K562 (cell line): ENCODE measurements at regions not wholly inside any gene's neighbourhood (a gene's known extent, or its start where the extent isn't known, plus 50 kb on each side); places are given as distances from the start of the nearest gene placed in this dataset.

Experiments
- CHD2 ChIP-seq: IDR thresholded peaks from 2 replicates; pipeline ENCODE4 v1.6.1; 2011; ENCODE audit warnings: low read depth, low read length
- CHD7 ChIP-seq: fragments of 200-600 bp; sonication (generic); IDR thresholded peaks from one replicate; pipeline ENCODE4 v1.6.1; 2012; ENCODE audit warnings: mild to moderate bottlenecking, low read depth, low read length, inconsistent platforms
- EZH2 ChIP-seq: IDR thresholded peaks from 2 replicates; pipeline ENCODE4 v1.6.1; 2012; ENCODE audit warnings: low read depth, mild to moderate bottlenecking, inconsistent platforms, low read length, borderline replicate concordance
- FOXJ3 ChIP-seq: sonication (generic); formaldehyde crosslinking; IDR thresholded peaks from 2 replicates; pipeline ENCODE4 v1.4.0; 2020; ENCODE audit warnings: mild to moderate bottlenecking, missing genetic modification reagents
- GABPA ChIP-seq: fragments of 200-800 bp; sonication (Bioruptor generic); conservative IDR thresholded peaks from 2 replicates; pipeline ENCODE4 v1.6.1; 2016; ENCODE audit warnings: low read depth, missing genetic modification characterization, missing compliant biosample characterization
- HDAC2 ChIP-seq: fragments of 450-650 bp; IDR thresholded peaks from 2 replicates; pipeline ENCODE4 v1.6.1; 2016; ENCODE audit warnings: mild to moderate bottlenecking
- JUNB ChIP-seq: fragments of 450-650 bp; formaldehyde crosslinking; conservative IDR thresholded peaks from 2 replicates; pipeline ENCODE4 v1.4.0; 2020; ENCODE audit warnings: mild to moderate bottlenecking
- NFIC ChIP-seq: fragments of 450-650 bp; IDR thresholded peaks from 2 replicates; pipeline ENCODE4 v1.6.1; 2017; ENCODE audit warnings: mild to moderate bottlenecking, inconsistent platforms
- PKNOX1 ChIP-seq: fragments of 450-650 bp; IDR thresholded peaks from 2 replicates; pipeline ENCODE4 v1.6.1; 2016
- RAD51 ChIP-seq: fragments of 450-650 bp; IDR thresholded peaks from 2 replicates; pipeline ENCODE4 v1.7.1; 2016; ENCODE audit warnings: low read depth, mild to moderate bottlenecking, borderline replicate concordance
- THRA ChIP-seq: fragments of 450-650 bp; IDR thresholded peaks from 2 replicates; pipeline ENCODE4 v1.6.1; 2017; ENCODE audit warnings: mild to moderate bottlenecking, moderate library complexity
- ZNF274 ChIP-seq: IDR thresholded peaks from 2 replicates; pipeline ENCODE4 v1.6.1; 2011; ENCODE audit warnings: low read depth, mild to moderate bottlenecking, low read length, moderate library complexity, borderline replicate concordance

- TF ChIP-seq CHD7, result no peak
- TF ChIP-seq THRA, result no peak
- no peak for TF ChIP-seq FOXJ3 (CRISPR knock-in tag)
- TF ChIP-seq JUNB (CRISPR knock-in tag), result no peak
- no peak for TF ChIP-seq HDAC2
- TF ChIP-seq CHD2, result no peak
- no peak for TF ChIP-seq NFIC
- TF ChIP-seq GABPA (tag), result no peak
- TF ChIP-seq RAD51, result no peak
- no peak for TF ChIP-seq EZH2
- no peak for TF ChIP-seq ZNF274
- no peak for TF ChIP-seq PKNOX1
These were observed 586.3 kb downstream of the BCL11B start for GRCh38 chr14:98685725-98686124.
